Inflammatory macrophage (primary cell): ENCODE measurements at regions not wholly inside any gene's neighbourhood (a gene's known extent, or its start where the extent isn't known, plus 50 kb on each side); places are given as distances from the start of the nearest gene placed in this dataset.

Experiments used
- DNase-seq, 2 donors: peaks; one replicate each; pipeline ENCODE4 v3.0.0-alpha.2; 2020 to 2022

DNA sequence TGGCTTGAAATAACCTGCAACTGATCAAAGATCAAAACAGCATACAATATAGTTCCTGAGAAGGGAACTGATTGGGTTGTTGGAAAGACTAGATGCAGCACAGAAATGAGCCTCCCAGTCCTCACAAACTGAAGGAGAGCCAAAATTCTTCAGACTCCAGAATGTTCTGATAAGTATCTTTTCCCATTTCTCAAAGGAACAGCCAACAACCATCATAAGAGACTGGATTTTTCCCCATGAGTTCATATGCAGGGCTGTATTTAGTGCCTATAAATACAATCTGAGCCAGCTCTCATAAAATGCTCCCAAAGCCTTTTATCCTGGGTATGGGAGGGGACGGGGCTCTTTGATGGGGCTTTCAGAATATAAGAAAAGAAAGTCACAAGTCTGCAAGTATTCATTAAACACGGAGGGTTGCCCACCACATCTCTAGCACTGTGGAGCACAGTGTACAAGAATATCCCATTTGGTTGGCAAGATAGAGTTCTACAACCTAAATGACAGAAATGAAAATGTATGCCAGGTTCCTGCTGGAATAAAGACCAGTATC is 50.7 kb upstream of the LYVE1 start:
- DNase-seq: no peak

GRCh38 chr11:10618490-10618889 is 50.0 kb upstream of the LYVE1 start:
- no peak for DNase-seq
